ENCODE measurements at regions not wholly inside any gene's neighbourhood (a gene's known extent, or its start where the extent isn't known, plus 50 kb on each side); places are given as distances from the start of the nearest gene placed in this dataset.

- TF ChIP-seq, protein P1, sequence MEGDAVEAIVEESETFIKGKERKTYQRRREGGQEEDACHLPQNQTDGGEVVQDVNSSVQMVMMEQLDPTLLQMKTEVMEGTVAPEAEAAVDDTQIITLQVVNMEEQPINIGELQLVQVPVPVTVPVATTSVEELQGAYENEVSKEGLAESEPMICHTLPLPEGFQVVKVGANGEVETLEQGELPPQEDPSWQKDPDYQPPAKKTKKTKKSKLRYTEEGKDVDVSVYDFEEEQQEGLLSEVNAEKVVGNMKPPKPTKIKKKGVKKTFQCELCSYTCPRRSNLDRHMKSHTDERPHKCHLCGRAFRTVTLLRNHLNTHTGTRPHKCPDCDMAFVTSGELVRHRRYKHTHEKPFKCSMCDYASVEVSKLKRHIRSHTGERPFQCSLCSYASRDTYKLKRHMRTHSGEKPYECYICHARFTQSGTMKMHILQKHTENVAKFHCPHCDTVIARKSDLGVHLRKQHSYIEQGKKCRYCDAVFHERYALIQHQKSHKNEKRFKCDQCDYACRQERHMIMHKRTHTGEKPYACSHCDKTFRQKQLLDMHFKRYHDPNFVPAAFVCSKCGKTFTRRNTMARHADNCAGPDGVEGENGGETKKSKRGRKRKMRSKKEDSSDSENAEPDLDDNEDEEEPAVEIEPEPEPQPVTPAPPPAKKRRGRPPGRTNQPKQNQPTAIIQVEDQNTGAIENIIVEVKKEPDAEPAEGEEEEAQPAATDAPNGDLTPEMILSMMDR (conservative IDR thresholded peaks at IDR 0.05; ENCODE audit: low read depth, low read length), result no peak
- TF ChIP-seq EZH2phosphoT487 (IDR thresholded peaks at IDR 0.05; ENCODE audit: borderline replicate concordance, low read length), result no peak
Measured at GRCh38 chr11:33617672-33618350, 82.8 kb downstream of the C11orf91 start.

All from PC-3 (cell line).